ENCODE measurements at regions not wholly inside any gene's neighbourhood (a gene's known extent, or its start where the extent isn't known, plus 50 kb on each side); places are given as distances from the start of the nearest gene placed in this dataset.
A peak's percentile ranks its signal among the peaks of the same experiment; 100 is the strongest.
"Not testable (repeated sequence)": the region's sequence is repeated elsewhere in the genome, so short reads cannot be mapped to it uniquely, and the experiment has no call there.

DNA sequence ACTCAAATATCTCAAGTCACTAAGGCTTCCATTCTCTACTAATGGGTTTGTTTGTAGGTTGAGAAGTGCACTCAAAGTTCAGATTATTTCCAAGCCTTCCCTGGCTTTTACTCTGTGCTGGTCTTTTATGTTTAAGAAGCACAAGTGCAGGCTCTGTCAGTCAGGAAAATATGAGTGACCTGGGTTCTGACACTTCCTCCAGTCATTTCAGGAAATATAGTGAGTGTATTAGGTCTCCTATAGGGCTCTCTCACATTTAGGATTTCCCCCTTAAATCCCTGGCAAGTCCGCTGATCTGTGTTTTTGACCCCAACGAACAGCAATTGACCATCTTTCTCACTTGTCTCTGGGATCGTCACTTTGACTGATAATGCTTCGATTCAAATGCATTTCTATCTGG, 210.2 kb downstream of the ARPP21 start:
- no peak for DNase-seq

DNA sequence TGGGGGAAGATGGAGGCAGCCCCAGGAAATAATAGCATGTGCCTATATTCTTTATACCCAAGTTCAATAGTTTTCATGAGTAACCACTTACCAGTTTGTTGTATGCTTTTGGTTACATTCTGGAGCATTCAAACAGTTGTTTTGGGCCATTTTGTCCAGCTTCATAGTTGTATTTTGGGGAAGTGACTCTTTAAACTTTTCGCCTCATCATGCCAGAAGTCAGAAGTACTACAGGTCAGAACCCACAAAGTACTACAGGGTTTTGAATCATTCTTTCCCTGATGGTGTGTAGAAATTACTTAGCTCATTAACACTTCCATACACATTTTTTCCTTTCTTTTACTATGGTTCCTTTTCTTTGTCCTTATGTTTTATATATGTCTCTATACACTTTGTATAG, 210.6 kb downstream of the ARPP21 start:
- no peak for DNase-seq

DNA sequence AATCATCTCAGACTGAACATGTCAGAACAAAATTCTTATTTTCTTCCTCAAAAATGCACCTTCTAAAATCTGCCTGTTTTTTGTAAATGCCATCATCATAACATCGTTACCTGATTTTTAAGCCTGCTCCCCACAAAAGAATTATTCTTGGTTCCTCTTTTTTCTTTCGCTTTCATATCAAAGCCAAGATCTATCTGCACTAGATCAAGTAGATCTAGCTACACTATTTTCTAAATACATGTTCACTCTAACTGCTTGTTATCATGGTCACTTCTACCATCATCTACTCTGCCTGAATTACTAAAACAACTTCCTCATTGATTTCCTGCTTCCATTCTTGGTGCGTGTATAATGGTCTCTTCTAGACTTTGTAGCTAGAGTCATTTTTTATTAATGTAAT, 217.7 kb downstream of the ARPP21 start:
- no peak for DNase-seq

DNA sequence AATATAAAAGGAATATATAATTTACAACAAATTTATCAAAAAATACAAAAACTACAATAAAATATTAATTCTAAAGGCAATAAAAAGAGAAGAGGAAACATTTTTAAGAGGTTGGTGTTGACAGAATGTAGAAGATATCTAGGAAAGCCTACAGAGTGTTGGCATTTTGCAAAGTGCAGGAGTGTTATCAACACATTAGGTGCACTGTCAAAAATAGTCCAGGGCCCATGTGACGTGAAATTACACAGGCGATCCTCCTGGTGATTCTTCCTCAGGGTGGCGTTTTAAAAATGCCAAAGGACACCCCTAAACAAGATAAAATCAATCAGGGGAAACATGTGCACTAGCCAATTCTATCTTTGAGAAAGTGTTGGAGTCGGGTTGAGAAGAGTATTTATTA, 222.7 kb downstream of the ARPP21 start:
- DNase-seq: no peak

DNA sequence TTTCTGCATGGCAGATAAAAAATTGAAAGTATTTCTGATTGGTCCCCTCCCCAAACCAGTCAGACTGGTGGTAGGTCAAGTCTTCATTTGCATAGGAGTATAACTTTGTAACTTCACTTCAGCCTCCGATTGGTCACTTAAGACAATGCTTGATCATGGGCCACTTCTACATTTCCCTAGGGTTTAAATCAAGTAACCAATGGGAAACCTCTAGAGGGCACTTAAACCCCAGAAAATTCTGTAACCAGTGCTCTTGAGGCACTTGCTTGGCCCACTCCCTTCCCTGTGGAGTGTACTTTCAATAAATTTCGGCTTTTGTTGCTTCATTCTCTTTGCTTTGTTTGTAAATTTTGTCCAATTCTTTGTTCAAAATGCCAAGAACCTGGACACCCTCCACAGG, 225.5 kb downstream of the ARPP21 start:
- no peak for DNase-seq

DNA sequence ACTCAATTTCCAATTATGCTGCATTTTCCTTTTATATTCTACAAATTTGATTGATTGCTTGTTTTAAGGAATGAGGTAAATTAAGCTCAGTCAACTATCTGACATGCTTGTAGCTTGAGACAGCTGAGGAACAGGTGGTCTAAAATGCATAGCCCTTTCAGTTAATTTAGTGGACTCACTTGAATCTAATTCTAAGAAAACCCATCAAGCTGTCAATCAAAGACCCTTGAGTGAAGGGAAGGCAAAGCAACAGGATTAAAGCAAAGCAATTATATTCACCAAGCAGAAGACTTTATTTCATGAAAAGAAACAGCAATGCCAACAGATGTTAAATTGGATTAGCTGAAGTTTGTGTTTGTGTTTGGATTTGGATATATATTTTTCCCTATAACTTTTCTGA, 228.5 kb downstream of the ARPP21 start:
- DNase-seq: no peak

DNA sequence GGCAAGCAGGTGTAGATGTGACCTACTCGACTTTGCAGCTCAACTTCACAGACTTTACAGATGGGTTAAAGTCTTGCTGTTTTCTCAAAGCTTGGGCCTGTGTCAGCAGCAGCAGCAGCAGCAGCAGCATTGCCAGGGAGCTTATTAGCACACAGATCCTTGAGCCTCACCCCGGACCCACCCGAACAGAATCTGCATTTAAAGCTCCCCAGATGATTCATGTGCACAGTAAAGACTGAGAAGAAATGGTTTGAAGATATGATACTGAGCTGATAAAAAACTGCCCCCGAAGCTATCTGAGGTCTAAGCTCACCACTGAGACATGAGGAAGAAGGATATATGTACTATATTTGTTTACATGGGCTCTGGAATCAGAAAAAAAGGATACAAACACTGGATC, 231.7 kb downstream of the ARPP21 start:
- DNase-seq: no peak

DNA sequence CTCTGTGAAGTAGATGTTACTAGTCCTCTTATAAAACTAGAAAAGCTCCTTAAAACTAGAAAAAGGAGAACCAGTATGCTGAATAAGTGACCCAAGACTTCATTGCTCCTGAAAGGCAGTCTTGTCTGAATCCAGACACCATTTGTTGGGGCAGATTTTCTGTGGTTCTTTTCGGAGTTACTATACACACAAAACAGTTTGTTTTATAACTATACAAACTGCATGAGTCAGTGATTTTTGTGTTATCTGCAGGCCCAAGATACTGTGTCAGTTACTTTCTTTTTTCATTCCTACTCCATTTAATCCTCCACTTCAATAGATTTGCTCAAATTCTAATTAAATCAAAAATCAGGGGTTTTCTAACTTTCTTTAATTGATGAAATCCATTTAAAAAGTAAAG, 244.6 kb downstream of the ARPP21 start:
- no peak for DNase-seq

DNA sequence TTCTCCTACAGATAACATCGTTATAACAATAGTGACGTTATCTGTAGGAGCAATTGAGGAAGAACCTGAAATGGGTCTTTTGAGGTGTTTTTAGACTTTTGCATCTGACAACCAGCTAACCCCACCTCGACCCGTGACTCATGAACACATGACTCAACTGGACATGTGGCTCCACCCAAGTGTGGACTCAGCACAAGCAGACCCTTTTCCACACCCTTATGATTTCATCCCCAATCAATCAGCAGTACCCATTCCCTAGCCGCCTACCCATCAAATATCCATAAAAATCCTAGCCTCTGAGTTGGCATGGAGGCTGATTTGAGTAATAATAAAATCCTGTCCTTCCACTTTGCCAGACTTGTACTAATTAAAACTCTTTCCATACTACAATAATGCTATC, 255.4 kb downstream of the ARPP21 start:
- DNase-seq: no peak

DNA sequence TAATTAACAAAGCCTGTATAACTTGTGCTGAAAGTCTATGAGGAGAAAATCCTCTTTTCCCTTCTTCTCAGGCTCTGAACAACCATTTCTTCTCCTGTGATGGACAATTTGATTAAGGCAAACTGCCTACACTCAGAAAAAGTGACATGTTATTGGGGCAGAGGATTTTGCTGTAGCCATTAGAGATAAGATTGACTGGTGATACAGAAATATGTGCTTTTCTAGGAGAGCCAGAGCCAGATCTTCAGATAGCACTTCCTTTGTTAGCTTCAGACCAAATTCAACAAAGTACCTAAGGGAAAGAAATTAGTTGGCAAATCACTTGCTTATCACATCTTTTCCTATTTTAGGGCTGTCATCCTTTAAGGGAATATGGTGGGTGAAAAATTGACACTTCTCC, 259.9 kb downstream of the ARPP21 start:
- no peak for DNase-seq

DNA sequence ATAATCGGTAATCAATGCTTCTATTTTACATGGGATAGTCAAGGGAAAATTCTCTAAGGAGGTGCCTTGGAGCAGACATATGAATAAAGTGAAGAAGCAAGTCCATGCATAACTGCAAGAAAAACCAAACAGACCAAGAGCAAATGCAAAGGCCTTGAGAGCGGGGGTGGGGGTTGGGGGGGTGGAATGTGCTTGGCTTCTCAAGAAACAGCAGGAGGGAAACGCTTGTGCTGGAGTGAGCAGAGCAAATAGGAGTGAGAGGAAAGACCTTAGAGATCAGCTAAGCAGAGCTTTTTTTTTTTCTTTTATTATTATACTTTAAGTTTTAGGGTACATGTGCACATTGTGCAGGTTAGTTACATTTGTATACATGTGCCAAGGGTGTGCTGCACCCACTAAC, 260.8 kb downstream of the ARPP21 start:
- DNase-seq: no peak

DNA sequence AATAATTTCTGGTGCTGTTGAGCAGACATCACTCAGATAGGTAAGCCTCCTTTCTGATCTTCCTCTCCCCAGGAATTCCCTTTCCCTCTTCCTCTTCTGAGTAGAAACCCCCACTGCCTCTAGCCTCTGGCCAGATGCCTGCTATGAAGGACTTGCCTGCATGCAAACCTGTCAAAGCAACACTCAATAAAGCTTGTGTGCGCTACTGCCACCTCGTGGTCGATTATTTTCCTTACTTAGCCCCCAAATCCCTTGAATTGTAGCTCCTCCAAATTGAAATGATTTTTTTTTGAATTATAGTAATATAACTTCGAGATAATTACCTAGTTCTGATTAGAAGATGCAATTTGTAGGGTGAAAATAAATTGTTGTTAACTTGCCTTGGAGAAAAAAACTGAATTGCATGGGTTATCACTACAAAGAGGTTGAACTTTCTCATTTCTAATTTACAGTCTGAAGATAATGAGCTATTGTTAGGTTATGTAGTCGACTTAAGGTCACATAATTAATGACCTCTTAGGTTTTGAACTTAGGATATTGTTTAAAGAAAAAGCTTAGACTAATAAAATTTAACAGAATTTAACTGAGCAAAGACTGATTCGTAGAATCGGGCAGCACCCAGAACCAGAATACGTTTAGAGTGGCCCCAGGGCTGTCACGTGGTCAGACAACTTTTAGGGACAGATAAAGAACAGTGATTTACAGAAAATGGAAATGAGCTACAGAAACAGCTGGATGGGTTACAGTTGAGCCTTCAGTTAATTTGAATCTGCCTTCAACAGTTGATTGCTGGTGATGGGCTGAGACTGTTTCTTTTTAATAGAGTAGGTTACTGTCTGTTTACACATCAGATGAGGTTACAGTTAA, 269.3 kb downstream of the ARPP21 start:
- DNase-seq: peak; percentile 73

DNA sequence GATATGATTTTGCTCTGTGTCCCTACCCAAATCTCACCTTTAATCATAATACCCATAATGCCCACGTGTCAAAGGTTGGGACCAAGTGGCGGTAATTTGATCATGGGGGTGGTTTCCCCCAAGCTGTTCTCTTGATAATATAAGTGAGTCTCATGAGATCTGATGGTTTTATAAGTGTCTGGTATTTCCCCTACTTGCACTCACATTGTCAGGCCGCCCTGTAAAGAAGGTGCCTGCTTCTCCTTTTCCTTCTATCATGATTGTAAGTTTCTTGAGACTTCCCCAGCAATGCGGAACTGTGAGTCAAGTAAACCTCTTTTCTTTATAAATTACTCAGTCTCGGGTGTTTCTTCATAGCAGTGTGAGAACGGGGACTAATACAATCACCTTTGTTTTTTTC, 279.8 kb downstream of the ARPP21 start:
- no peak for DNase-seq

DNA sequence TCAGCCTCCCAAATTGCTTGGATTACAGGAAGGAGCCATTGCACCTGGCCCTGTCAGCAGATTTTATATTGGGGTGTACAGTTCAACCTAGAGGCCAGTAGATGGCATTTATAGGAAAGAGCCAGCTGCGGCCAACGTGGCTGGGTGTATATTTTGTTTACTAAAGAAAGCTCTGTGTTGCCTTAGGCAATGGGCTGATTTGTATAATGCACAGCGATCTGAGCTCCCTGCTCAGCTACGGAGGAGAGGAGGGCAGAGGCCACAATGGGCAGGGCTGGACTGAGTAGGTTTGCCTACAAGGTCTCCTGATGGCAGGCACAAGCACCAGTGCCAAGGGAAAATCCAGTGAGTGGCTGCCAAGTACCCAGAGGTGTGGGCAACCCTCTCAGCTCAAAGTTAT, 282.4 kb downstream of the ARPP21 start:
- no peak for DNase-seq

DNA sequence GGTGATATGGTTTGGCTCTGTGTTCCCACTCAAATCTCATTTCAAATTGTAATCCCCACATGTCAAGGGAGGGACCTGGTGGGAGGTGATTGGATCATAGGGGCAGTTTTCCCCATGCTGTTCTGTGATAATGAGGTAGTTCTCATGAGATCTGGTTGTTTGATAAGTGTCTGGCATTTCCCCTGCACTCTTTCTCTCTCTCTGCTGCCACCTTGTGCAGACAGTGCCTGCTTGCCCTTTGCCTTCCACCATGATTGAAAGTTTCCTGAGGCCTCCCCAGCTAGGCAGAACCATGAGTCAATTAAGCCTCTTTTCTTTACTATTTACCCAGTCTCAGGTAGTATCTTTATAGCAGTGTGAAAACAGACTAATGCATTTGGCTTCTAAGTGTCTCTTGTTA, 284.7 kb downstream of the ARPP21 start:
- not testable (repeated sequence) for DNase-seq

DNA sequence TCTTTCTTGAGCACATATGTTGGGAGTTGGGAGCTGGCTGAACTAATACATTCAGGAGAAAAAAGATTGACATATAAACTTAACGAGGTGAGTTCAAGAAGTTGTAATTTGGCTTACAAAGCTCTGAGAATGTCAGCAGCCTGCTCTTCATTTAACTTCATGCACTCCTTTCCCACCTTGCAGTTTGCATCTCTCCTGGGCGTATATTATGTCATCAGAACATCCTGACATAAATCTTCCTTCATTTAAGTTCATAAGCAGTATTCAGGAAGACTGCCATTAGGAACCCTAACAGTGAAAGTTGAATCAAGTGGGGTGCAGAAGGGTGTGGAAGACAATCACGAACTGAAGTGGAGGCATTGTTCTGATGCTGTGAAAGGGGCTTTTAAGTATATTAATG, 288.1 kb downstream of the ARPP21 start:
- DNase-seq: no peak

DNA sequence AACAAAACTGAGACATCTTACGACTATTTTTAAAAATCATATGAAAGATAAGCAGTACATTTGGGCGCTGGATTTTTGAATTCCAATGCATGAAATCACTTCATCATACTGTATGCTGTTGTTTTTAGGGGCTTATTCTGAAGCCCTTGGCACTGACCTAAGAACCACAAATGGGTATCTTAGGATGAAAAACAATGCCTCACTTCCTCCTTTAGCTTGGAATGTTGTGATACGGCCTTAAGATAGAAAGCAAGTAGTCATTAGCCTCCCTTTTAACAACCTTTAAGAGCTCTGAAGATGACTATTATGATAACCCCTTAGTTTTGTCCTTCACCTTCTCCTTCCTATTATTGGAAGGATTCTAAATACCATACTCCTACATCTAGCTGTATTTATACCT, 289.8 kb downstream of the ARPP21 start:
- no peak for DNase-seq

DNA sequence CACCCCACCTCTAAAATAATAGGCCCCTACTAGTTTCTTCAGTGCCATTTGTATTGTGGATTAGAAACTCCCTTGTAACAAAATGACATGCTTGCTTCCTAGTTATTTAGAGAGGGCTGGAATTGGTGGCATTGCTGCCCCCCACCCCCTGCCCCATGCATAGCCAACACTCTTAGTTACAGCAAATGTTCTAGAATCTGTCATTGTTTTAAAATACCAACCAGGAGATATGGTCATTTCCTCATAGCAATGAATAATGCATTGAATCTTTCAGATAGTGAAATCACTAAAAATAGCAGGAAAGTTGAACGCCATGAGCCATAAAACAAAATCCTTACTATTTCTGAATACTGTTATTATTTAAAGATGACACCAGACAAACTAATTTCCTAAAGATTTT, 292.5 kb downstream of the ARPP21 start:
- DNase-seq: no peak

DNA sequence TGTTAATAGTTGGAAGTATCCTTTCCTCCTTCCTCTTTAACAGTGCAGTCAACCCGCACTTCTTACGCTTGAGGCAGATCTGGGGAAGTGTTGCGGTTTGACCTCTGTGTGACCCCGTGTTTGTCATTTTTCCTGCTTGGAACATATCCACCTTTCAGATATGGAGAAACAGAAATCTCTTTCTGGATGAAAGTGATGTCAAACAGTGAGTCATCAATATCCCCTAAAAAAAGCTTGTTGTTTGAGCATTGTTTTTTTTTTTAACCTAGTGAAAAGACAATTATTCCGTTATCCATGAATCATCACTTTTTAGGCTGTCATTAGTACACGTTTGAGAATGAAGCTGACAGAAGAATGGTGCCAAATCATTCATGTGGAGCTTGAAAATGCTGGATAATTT, 293.7 kb downstream of the ARPP21 start:
- DNase-seq: no peak

DNA sequence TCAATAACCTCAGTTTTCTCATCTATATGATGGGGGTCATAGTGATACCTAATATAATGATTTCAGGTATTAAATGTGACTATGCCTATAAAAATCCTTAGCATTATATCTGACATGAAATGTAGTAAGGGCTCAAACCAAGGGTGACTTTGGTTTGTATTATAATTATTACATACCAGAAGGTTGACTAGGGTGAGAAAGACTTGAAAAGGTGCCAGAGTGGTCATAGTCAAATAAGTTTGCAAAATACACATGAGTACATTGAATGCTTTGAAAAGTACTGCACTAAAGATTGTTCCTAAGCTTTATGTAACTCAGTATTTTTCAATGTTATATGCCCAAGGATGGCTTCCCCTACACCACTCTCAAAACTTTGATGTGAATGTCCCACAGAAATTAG, 297.2 kb downstream of the ARPP21 start:
- DNase-seq: no peak

DNA sequence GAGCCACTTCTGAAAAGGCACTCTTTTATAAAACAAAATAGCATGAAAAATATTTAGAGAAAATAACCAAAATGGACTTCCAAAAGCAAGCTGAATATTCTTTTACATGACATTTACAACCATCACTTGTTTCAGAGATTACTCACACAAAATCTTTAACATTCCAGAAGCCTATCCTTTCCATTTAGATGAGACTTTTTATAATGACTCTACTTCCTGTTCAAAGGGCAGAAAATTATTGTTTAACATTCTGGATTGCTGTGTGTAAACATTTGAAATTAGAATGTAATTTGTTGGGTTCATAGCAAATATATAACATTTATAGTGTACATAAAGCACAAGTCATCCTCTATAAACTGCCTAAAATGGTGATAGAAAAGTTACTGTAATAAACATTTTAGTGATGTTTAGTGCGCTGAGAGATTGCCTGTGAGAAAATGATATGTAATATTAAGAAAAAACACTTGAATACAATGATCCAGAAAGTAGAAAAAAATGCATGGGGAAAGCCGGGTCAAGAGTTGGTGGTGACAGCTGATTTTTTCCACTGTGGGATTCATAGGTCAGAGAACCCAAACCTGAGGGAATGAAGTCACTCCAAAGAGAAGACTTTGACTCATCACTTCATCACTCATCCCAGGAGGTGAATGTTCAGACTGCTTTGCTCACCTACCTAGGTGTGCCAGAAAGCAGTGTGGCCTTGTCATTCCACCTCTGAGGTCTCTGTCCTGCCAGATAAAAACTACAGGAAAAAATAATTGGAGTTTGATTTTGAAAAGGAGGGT, 305.8 kb downstream of the ARPP21 start:
- DNase-seq: no peak

DNA sequence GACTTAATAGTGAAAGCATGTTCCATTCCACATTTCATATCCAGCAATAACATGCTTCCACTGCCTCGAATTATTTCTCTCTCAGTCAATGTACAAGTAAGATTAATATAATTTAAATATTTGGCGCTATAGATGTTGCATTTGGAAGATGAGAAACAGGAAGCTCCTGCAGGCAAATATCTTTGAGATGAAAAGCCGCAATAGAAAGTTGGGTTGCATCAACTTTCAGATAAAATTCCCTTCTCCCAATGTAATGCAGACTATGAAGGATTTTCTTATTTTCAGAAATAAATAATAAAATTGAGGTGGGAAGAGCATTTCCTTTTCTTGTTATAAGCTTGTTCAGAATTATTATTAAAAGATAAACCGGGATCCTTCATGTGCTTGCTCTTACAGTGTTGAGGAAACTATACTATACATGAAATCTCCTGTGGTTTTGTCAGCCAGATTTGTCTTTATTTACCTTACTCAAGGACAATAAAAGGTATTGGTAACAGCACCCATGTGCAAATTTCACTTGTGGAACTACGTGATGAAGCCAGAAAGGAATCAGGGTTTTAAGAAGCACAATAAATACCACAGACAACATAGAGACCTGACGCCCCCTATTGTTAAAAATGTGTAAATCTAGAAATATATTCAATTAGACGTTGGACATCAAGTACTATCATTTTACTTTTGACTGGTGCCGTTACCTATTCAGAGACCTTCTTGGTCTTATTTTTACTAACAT, 307.0 kb downstream of the ARPP21 start:
- DNase-seq: no peak

DNA sequence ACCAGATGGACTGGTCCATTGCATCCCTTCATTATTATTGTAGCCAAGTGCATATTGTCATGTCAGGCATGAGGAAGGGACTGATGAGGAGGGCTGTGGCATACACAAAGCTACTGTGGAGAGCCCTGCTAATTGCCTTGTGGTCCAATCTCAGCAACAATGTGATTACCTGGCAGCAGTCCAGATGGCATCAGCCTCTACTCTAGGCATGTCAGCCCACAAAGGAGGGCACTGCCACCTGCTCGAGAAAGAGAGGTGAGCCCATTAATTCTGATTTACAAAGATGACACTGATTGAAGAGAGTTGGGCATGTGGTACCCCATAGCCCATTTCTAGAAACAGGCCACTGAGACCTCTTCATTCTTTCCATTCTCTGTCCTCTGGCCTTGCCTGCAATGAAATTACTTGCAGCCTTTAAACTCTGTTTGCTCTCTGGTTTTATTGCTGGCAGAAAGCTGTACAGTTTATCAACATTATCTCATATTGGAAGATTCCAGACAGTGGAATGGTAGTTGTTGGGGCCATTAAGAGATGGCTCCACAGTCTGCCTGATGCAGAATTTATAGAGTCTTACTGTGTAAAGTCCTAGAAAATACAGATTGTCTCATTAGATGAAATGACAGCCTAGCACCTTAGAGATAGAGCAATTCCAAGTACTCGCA, 307.7 kb downstream of the ARPP21 start:
- DNase-seq: no peak

Data from femur (tissue), 1 donor.